Cardiac muscle cell (in vitro differentiated cells and primary cell): ENCODE measurements at regions not wholly inside any gene's neighbourhood (a gene's known extent, or its start where the extent isn't known, plus 50 kb on each side); places are given as distances from the start of the nearest gene placed in this dataset.

Experiments used
- DNase-seq, 2 donors: peaks; one replicate each; pipeline versions ENCODE4 v3.0.0 to v3.0.0-alpha.2; 2010 to 2017; ENCODE audit warnings: low read depth in 1 of 2, low spot score in 1 of 2
- H3K27ac ChIP-seq: fragments of 200-600 bp; sonication (generic); 2 replicates; pipeline ENCODE4 v1.5.1; 2016
- H3K27me3 ChIP-seq: fragments of 200-600 bp; sonication (generic); 2 replicates; pipeline ENCODE4 v1.6.0; 2016; ENCODE audit warnings: control low read depth
- H3K36me3 ChIP-seq: fragments of 200-600 bp; sonication (generic); 2 replicates; pipeline ENCODE4 v1.5.1; 2016; ENCODE audit warnings: control low read depth
- H3K4me1 ChIP-seq: fragments of 200-600 bp; sonication (generic); 2 replicates; pipeline ENCODE4 v1.8.1; 2017; ENCODE audit warnings: low read depth, mild to moderate bottlenecking, mixed run types
- H3K4me3 ChIP-seq: fragments of 200-600 bp; sonication (generic); 2 replicates; pipeline ENCODE4 v1.5.1; 2016; ENCODE audit warnings: mild to moderate bottlenecking
- H3K9me3 ChIP-seq: fragments of 200-600 bp; sonication (generic); 2 replicates; pipeline ENCODE4 v1.5.1; 2017; ENCODE audit warnings: low read depth, mild to moderate bottlenecking, control low read depth
- TF ChIP-seq, protein P1 (sequence below): IDR thresholded peaks from 2 replicates; pipeline ENCODE4 v1.5.1; 2012; ENCODE audit warnings: low read depth, mild to moderate bottlenecking, low read length

- Histone ChIP-seq H3K27ac (no peak overlapping the region), H3K36me3 (no peaks in the 10 kb centered on the region), H3K4me1 (no peaks in the 10 kb centered on the region), H3K4me3 (no peak overlapping the region), H3K9me3 (no peaks in the 10 kb centered on the region), H3K27me3 (peaks cover 15% of the 10 kb centered on the region)
- no peak for DNase-seq
- TF ChIP-seq, protein P1, sequence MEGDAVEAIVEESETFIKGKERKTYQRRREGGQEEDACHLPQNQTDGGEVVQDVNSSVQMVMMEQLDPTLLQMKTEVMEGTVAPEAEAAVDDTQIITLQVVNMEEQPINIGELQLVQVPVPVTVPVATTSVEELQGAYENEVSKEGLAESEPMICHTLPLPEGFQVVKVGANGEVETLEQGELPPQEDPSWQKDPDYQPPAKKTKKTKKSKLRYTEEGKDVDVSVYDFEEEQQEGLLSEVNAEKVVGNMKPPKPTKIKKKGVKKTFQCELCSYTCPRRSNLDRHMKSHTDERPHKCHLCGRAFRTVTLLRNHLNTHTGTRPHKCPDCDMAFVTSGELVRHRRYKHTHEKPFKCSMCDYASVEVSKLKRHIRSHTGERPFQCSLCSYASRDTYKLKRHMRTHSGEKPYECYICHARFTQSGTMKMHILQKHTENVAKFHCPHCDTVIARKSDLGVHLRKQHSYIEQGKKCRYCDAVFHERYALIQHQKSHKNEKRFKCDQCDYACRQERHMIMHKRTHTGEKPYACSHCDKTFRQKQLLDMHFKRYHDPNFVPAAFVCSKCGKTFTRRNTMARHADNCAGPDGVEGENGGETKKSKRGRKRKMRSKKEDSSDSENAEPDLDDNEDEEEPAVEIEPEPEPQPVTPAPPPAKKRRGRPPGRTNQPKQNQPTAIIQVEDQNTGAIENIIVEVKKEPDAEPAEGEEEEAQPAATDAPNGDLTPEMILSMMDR = no peak
These were observed 483.8 kb upstream of the EEF2KMT start for GRCh38 chr16:5581428-5581827.

- H3K36me3 ChIP-seq = no peaks in the 10 kb centered on the region
- no peaks in the 10 kb centered on the region for H3K9me3 ChIP-seq
- DNase-seq = no peak
- H3K27me3 ChIP-seq = peaks cover 15% of the 10 kb centered on the region
- TF ChIP-seq, protein P1 = no peak
- no peak overlapping the region for H3K27ac ChIP-seq
- no peaks in the 10 kb centered on the region for H3K4me1 ChIP-seq
- no peak overlapping the region for H3K4me3 ChIP-seq
These were observed 483.2 kb upstream of the EEF2KMT start for GRCh38 chr16:5580772-5581171.

GRCh38 chr16:5580296-5580695, 482.7 kb upstream of the EEF2KMT start:
- no peak overlapping the region for H3K27ac ChIP-seq
- DNase-seq = no peak
- H3K4me3 ChIP-seq = no peak overlapping the region
- no peaks in the 10 kb centered on the region for H3K4me1 ChIP-seq
- H3K9me3 ChIP-seq = no peaks in the 10 kb centered on the region
- TF ChIP-seq, protein P1 = no peak
- H3K36me3 ChIP-seq = no peaks in the 10 kb centered on the region
- peaks cover 15% of the 10 kb centered on the region for H3K27me3 ChIP-seq

DNA sequence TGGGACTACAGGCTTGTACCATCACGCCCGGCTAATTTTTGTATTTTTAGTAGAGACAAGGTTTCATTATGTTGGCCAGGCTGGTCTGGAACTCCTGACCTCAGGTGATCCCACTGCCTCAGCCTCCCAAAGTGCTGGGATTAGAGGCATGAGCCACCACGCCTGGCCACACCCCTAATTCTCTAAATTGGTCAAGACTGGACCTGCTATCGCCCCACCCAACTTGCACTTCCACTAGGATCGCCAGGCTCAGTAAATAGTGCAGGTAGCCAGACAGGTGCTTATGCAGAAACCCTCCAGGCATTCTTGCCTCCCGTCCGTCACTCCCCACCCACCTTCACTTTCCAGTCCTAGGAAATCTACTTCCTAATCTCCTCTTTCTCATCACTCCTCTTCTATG, 481.4 kb upstream of the EEF2KMT start:
- Histone ChIP-seq H3K4me3 (no peak overlapping the region), H3K4me1 (no peaks in the 10 kb centered on the region), H3K27ac (no peak overlapping the region), H3K36me3 (no peaks in the 10 kb centered on the region), H3K9me3 (no peaks in the 10 kb centered on the region), H3K27me3 (peaks cover 15% of the 10 kb centered on the region)
- DNase-seq = no peak
- TF ChIP-seq, protein P1 = no peak

DNA sequence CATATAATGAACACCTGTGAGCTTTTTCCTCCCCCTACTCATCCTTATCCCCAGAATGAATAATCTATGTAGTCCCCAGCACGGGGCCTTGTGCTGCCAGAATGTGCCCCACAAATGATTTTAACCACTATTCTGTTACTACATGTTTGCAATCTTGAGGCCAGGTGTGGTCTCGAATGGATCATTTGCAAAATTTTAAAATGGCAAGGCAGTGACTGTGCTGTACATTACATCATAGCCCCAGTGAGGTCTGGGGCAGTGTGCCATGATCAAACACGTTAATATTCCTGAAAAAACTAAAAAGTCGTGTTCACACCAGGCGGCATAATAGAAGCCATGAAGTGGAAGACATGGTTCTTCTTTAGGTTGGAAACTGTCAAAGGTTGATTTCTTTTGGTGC, 479.9 kb upstream of the EEF2KMT start:
- Histone ChIP-seq H3K36me3 (no peaks in the 10 kb centered on the region), H3K4me1 (no peaks in the 10 kb centered on the region), H3K9me3 (no peaks in the 10 kb centered on the region), H3K27me3 (peaks cover 15% of the 10 kb centered on the region), H3K27ac (no peak overlapping the region), H3K4me3 (no peak overlapping the region)
- TF ChIP-seq, protein P1 = no peak
- no peak for DNase-seq
